ENCODE measurements at regions not wholly inside any gene's neighbourhood (a gene's known extent, or its start where the extent isn't known, plus 50 kb on each side); places are given as distances from the start of the nearest gene placed in this dataset.
"Not testable (repeated sequence)": the region's sequence is repeated elsewhere in the genome, so short reads cannot be mapped to it uniquely, and the experiment has no call there.

DNA sequence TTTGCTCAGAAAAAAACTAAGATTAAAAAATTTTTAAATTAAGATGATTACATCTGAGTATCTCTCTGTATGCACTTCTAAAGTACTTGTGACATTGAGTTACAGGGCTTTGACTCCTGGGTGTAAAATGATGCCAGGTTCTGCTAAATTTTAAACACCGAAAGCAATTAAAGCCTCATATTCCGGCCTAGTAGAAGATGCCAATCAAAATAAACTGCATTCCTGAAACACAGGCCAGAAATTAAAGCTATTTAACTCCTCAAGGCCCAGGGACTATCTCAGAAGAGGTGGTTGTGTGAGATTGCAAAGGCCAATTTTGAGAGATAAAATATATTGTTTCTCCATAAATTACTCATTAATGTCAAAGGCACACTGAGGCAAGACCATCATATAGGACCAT is 388.3 kb downstream of the KIF20B start:
- no peaks in the 10 kb centered on the region for H4K20me1 ChIP-seq (ENCODE audit: insufficient read depth, low read length)
- TF ChIP-seq EZH2 (optimal IDR thresholded peaks at IDR 0.05; ENCODE audit: low read depth, low read length) (no peak), EZH2phosphoT487 (IDR thresholded peaks at IDR 0.05; ENCODE audit: low read length) (no peak)
- TF ChIP-seq, protein P1, sequence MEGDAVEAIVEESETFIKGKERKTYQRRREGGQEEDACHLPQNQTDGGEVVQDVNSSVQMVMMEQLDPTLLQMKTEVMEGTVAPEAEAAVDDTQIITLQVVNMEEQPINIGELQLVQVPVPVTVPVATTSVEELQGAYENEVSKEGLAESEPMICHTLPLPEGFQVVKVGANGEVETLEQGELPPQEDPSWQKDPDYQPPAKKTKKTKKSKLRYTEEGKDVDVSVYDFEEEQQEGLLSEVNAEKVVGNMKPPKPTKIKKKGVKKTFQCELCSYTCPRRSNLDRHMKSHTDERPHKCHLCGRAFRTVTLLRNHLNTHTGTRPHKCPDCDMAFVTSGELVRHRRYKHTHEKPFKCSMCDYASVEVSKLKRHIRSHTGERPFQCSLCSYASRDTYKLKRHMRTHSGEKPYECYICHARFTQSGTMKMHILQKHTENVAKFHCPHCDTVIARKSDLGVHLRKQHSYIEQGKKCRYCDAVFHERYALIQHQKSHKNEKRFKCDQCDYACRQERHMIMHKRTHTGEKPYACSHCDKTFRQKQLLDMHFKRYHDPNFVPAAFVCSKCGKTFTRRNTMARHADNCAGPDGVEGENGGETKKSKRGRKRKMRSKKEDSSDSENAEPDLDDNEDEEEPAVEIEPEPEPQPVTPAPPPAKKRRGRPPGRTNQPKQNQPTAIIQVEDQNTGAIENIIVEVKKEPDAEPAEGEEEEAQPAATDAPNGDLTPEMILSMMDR (IDR thresholded peaks at IDR 0.05; ENCODE audit: low read length): no peak
- H3F3A ChIP-seq (ENCODE audit: insufficient read depth, low read length): no peaks in the 10 kb centered on the region
- no peaks in the 10 kb centered on the region for H3K79me2 ChIP-seq (ENCODE audit: low read length)
- H3K27ac ChIP-seq (ENCODE audit: low read length): no peak overlapping the region
- no peaks in the 10 kb centered on the region for H3K27me3 ChIP-seq (replicated peaks; ENCODE audit: insufficient read depth, low read length)
- peaks cover 5% of the 10 kb centered on the region; the same call in 1 of the 2 replicates for H3K4me1 ChIP-seq (ENCODE audit: low read length)
- H3K9me2 ChIP-seq (replicated peaks; ENCODE audit: insufficient read depth, low read length): no peaks in the 10 kb centered on the region
- no peak overlapping the region for H3K4me2 ChIP-seq (ENCODE audit: low read depth, low read length)
- H2AFZ ChIP-seq (ENCODE audit: low read length): no peak overlapping the region
- no peak overlapping the region for H3K9ac ChIP-seq (ENCODE audit: low read length)
- H3K9me3 ChIP-seq (replicated peaks; ENCODE audit: insufficient read depth, low read length): no peaks in the 10 kb centered on the region
- DNase-seq: no peak
- no peaks in the 10 kb centered on the region for H3K36me3 ChIP-seq (replicated peaks; ENCODE audit: insufficient read depth, low read length)
- no peak overlapping the region for H3K4me3 ChIP-seq (ENCODE audit: low read length)

DNA sequence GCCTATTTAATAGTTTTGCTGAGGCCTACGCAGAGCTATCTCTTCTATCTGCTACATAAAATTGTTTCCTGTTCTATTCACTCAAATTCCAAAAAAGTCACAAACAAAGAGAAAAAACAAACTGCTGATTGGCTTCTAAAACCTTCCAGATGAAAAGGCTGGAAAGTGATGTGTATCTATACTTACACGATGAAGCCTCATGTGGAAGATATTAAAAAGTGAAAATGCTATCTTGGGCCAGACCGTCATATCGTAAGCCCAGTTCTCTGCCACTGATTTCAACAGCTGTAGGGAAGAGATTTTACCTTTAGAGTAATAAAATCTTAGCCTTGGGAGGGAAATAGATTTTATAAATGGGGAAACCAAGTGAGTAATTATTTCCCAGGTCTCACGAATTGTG is 394.8 kb downstream of the KIF20B start:
- Histone ChIP-seq H3K79me2 (ENCODE audit: low read length) (no peaks in the 10 kb centered on the region), H4K20me1 (ENCODE audit: insufficient read depth, low read length) (no peaks in the 10 kb centered on the region), H3K9me2 (replicated peaks; ENCODE audit: insufficient read depth, low read length) (no peaks in the 10 kb centered on the region), H3K36me3 (replicated peaks; ENCODE audit: insufficient read depth, low read length) (no peaks in the 10 kb centered on the region), H3F3A (ENCODE audit: insufficient read depth, low read length) (no peaks in the 10 kb centered on the region), H3K4me2 (ENCODE audit: low read depth, low read length) (no peak overlapping the region), H3K9ac (ENCODE audit: low read length) (no peak overlapping the region), H3K4me3 (ENCODE audit: low read length) (no peak overlapping the region), H3K9me3 (replicated peaks; ENCODE audit: insufficient read depth, low read length) (no peaks in the 10 kb centered on the region), H2AFZ (ENCODE audit: low read length) (no peak overlapping the region), H3K27ac (ENCODE audit: low read length) (no peak overlapping the region), H3K27me3 (replicated peaks; ENCODE audit: insufficient read depth, low read length) (no peaks in the 10 kb centered on the region), H3K4me1 (ENCODE audit: low read length) (no peaks in the 10 kb centered on the region)
- TF ChIP-seq EZH2 (optimal IDR thresholded peaks at IDR 0.05; ENCODE audit: low read depth, low read length) (no peak), EZH2phosphoT487 (IDR thresholded peaks at IDR 0.05; ENCODE audit: low read length) (no peak)
- TF ChIP-seq, protein P1 (IDR thresholded peaks at IDR 0.05; ENCODE audit: low read length): no peak
- DNase-seq: no peak

DNA sequence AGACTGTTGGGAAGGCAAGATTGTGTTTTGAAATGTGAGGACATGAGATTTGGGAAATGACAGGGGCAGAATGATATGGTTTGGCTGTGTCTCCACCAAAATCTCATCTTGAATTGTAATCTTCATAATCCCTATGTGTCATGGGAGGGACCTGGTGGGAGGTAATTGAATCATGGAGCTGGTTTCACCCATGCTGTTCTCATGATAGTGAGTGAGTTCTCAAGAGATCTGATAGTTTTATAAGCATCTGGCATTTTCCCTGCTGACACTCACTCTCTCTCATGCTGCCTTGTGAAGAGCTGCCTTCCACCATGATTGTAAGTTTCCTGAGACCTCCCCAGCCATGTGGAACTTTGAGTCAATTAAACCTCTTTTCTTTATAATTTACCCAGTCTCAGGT is 406.2 kb downstream of the KIF20B start:
- not testable (repeated sequence) for H3K4me1 ChIP-seq (ENCODE audit: low read length); H3K27me3 ChIP-seq (replicated peaks; ENCODE audit: insufficient read depth, low read length); H3K27ac ChIP-seq (ENCODE audit: low read length); H3K4me3 ChIP-seq (ENCODE audit: low read length); H3K9ac ChIP-seq (ENCODE audit: low read length); H3K79me2 ChIP-seq (ENCODE audit: low read length); H3K9me2 ChIP-seq (replicated peaks; ENCODE audit: insufficient read depth, low read length); H4K20me1 ChIP-seq (ENCODE audit: insufficient read depth, low read length); H3K4me2 ChIP-seq (ENCODE audit: low read depth, low read length); H3K36me3 ChIP-seq (replicated peaks; ENCODE audit: insufficient read depth, low read length); H3F3A ChIP-seq (ENCODE audit: insufficient read depth, low read length); H3K9me3 ChIP-seq (replicated peaks; ENCODE audit: insufficient read depth, low read length); DNase-seq; H2AFZ ChIP-seq (ENCODE audit: low read length)

DNA sequence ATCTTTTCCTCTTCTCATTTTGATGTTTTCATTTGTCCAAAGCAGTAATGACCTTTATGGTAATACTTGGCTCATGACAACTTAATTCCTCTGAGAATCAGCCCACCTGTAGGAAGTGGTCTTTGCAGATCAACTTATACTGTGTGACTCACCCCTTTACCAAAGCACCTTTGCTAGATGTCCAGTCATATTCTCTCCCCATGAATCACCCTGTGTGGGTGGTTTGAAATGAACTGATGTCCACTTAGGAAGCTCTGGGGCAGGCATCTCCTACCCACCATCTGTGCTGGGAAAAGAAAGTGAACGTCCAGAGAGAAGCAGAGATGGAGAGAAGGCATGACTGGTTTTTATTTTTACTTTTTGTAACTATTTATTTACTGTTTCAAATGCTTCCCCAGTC is 410.3 kb downstream of the KIF20B start:
- Histone ChIP-seq H2AFZ (ENCODE audit: low read length) (no peak overlapping the region), H3K4me2 (ENCODE audit: low read depth, low read length) (no peak overlapping the region), H3K4me1 (ENCODE audit: low read length) (no peaks in the 10 kb centered on the region), H3K79me2 (ENCODE audit: low read length) (no peaks in the 10 kb centered on the region), H3K9me2 (replicated peaks; ENCODE audit: insufficient read depth, low read length) (no peaks in the 10 kb centered on the region), H3K4me3 (ENCODE audit: low read length) (no peak overlapping the region), H3K36me3 (replicated peaks; ENCODE audit: insufficient read depth, low read length) (no peaks in the 10 kb centered on the region), H3K9me3 (replicated peaks; ENCODE audit: insufficient read depth, low read length) (no peaks in the 10 kb centered on the region), H4K20me1 (ENCODE audit: insufficient read depth, low read length) (no peaks in the 10 kb centered on the region), H3K9ac (ENCODE audit: low read length) (no peak overlapping the region), H3F3A (ENCODE audit: insufficient read depth, low read length) (no peaks in the 10 kb centered on the region), H3K27ac (ENCODE audit: low read length) (no peak overlapping the region), H3K27me3 (replicated peaks; ENCODE audit: insufficient read depth, low read length) (no peaks in the 10 kb centered on the region)
- TF ChIP-seq EZH2 (optimal IDR thresholded peaks at IDR 0.05; ENCODE audit: low read depth, low read length) (no peak), EZH2phosphoT487 (IDR thresholded peaks at IDR 0.05; ENCODE audit: low read length) (no peak)
- TF ChIP-seq, protein P1 (IDR thresholded peaks at IDR 0.05; ENCODE audit: low read length): no peak
- no peak for DNase-seq

Data from MM.1S (cell line).